ENCODE measurements at regions not wholly inside any gene's neighbourhood (a gene's known extent, or its start where the extent isn't known, plus 50 kb on each side); places are given as distances from the start of the nearest gene placed in this dataset.

GRCh38 chr2:177074099-177074710, 138.4 kb upstream of the HNRNPA3 start:
- no peaks in the 10 kb centered on the region for H3K27me3 ChIP-seq (ENCODE audit: control insufficient read depth, insufficient read depth, low read length)
- ChIA-PET POLR2A (no interaction called here), CTCF (interaction anchor here (0.9 kb wide), 1 partner anchor 11 kb away, joined by 4 read pairs; no protein-coding TSS in a partner anchor)
- H3K4me3 ChIP-seq (ENCODE audit: low read depth, low read length): no peak overlapping the region
- no peak for DNase-seq (ENCODE audit: low read depth)
- TF ChIP-seq CTCF (IDR thresholded peaks at IDR 0.05; ENCODE audit: insufficient read depth, low read depth, low read length): no peak
- no peaks in the 10 kb centered on the region for H3K36me3 ChIP-seq (ENCODE audit: control insufficient read depth, insufficient read depth, low read length)

GRCh38 chr2:177075254-177075653, 137.3 kb upstream of the HNRNPA3 start:
- ChIA-PET CTCF (no interaction called here), POLR2A (no interaction called here)

GRCh38 chr2:177076636-177077179, 135.9 kb upstream of the HNRNPA3 start:
- Histone ChIP-seq H3K36me3 (ENCODE audit: control insufficient read depth, insufficient read depth, low read length) (no peaks in the 10 kb centered on the region), H3K27me3 (ENCODE audit: control insufficient read depth, insufficient read depth, low read length) (no peaks in the 10 kb centered on the region), H3K4me3 (ENCODE audit: low read depth, low read length) (no peak overlapping the region)
- ChIA-PET CTCF (no interaction called here), POLR2A (no interaction called here)
- no peak for TF ChIP-seq CTCF (IDR thresholded peaks at IDR 0.05; ENCODE audit: insufficient read depth, low read depth, low read length)
- DNase-seq (ENCODE audit: low read depth): no peak

More at GRCh38 chr2:177075254-177075653, 137.3 kb upstream of the HNRNPA3 start:
- Histone ChIP-seq H3K4me3 (ENCODE audit: low read depth, low read length) (no peak overlapping the region), H3K27me3 (ENCODE audit: control insufficient read depth, insufficient read depth, low read length) (no peaks in the 10 kb centered on the region), H3K36me3 (ENCODE audit: control insufficient read depth, insufficient read depth, low read length) (no peaks in the 10 kb centered on the region)
- no peak for TF ChIP-seq CTCF (IDR thresholded peaks at IDR 0.05; ENCODE audit: insufficient read depth, low read depth, low read length)
- DNase-seq (ENCODE audit: low read depth): no peak

- ChIA-PET CTCF (interaction anchor here (0.9 kb wide), 1 partner anchor 71 kb away, joined by 3 read pairs; no protein-coding TSS in a partner anchor), POLR2A (no interaction called here)
- no peak for DNase-seq (ENCODE audit: low read depth)
- no peaks in the 10 kb centered on the region for H3K27me3 ChIP-seq (ENCODE audit: control insufficient read depth, insufficient read depth, low read length)
- TF ChIP-seq CTCF (IDR thresholded peaks at IDR 0.05; ENCODE audit: insufficient read depth, low read depth, low read length): no peak
- H3K4me3 ChIP-seq (ENCODE audit: low read depth, low read length): no peak overlapping the region
- no peaks in the 10 kb centered on the region for H3K36me3 ChIP-seq (ENCODE audit: control insufficient read depth, insufficient read depth, low read length)
These were observed 134.8 kb upstream of the HNRNPA3 start for GRCh38 chr2:177077778-177078177.

- no peak for DNase-seq (ENCODE audit: low read depth)
- no peak for TF ChIP-seq CTCF (IDR thresholded peaks at IDR 0.05; ENCODE audit: insufficient read depth, low read depth, low read length)
- CTCF ChIA-PET: interaction anchor here (0.5 to 1.5 kb wide), 3 partner anchors 41 to 664 kb away, joined by 3 to 4 read pairs (median 3); no protein-coding TSS in a partner anchor
- Histone ChIP-seq H3K27me3 (ENCODE audit: control insufficient read depth, insufficient read depth, low read length) (no peaks in the 10 kb centered on the region), H3K4me3 (ENCODE audit: low read depth, low read length) (no peak overlapping the region), H3K36me3 (ENCODE audit: control insufficient read depth, insufficient read depth, low read length) (no peaks in the 10 kb centered on the region)
- POLR2A ChIA-PET: no interaction called here
These were observed 134.2 kb upstream of the HNRNPA3 start for GRCh38 chr2:177078416-177078815.
